ENCODE measurements at regions not wholly inside any gene's neighbourhood (a gene's known extent, or its start where the extent isn't known, plus 50 kb on each side); places are given as distances from the start of the nearest gene placed in this dataset.
"Not testable (repeated sequence)": the region's sequence is repeated elsewhere in the genome, so short reads cannot be mapped to it uniquely, and the experiment has no call there.

- intact Hi-C loops (cut with micrococcal nuclease) = no loop called here
- H3K27ac Mint-ChIP-seq = no peak overlapping the region
These were observed 701.9 kb downstream of the EDEM1 start for GRCh38 chr3:5889374-5889773.

DNA sequence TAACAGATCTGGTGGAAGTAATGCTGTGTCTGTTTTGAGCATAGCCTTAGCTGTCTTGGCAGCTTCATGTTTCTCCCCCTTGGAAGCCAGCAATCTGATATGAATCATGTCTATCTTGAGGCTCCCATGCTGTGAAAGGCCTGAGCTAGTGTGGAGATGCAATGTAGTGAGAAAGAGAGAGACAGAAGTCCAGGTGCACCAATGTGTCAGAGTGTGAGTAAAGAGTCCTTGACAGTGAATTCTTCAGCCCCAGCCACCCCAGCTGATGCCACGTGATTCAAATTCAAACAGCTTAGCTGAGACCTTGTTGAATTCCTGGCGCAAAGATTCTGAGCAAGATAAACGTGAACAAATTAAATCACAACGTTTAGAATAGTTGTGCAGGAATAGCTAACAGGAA, 704.2 kb downstream of the EDEM1 start:
- Mint-ChIP-seq H3K4me1 (ENCODE audit: low read depth) (no peaks in the 10 kb centered on the region), H3K4me3 (no peak overlapping the region), H3K27me3 (ENCODE audit: insufficient read depth) (no peaks in the 10 kb centered on the region), H3K27ac (no peak overlapping the region), H3K36me3 (ENCODE audit: low read depth) (no peaks in the 10 kb centered on the region), H3K9me3 (no peaks in the 10 kb centered on the region)
- intact Hi-C loops (cut with micrococcal nuclease) = no loop called here
- DNase-seq (ENCODE audit: low spot score) = no peak

More at GRCh38 chr3:5889374-5889773, 701.9 kb downstream of the EDEM1 start:
- no peaks in the 10 kb centered on the region for H3K9me3 Mint-ChIP-seq
- DNase-seq (ENCODE audit: low spot score) = no peak
- no peak overlapping the region for H3K4me3 Mint-ChIP-seq
- H3K27me3 Mint-ChIP-seq (ENCODE audit: insufficient read depth) = no peaks in the 10 kb centered on the region
- H3K4me1 Mint-ChIP-seq (ENCODE audit: low read depth) = no peaks in the 10 kb centered on the region
- H3K36me3 Mint-ChIP-seq (ENCODE audit: low read depth) = no peaks in the 10 kb centered on the region

DNA sequence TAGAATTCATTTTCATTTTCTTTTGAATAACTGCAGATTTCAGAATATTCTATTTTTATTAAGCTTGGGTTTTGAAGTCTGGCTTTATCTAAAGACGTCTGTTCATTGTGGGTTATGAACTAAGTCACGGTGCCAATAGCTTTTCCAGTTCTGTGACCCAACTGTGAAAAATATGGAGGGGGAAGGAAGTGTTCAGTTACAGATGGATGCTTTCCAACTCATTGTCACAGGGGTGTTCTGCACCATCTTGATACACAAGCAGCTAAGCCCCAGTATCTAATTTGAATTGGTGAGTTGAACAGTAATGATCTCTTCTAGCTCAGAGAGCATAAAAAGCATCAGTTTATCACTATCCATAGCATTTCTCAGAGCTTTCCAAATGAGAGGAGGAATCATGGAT, 710.6 kb downstream of the EDEM1 start:
- no peaks in the 10 kb centered on the region for H3K27me3 Mint-ChIP-seq (ENCODE audit: insufficient read depth)
- H3K4me3 Mint-ChIP-seq = no peak overlapping the region
- H3K4me1 Mint-ChIP-seq (ENCODE audit: low read depth) = no peaks in the 10 kb centered on the region
- H3K9me3 Mint-ChIP-seq = peaks cover 9% of the 10 kb centered on the region
- no peaks in the 10 kb centered on the region for H3K36me3 Mint-ChIP-seq (ENCODE audit: low read depth)
- no peak overlapping the region for H3K27ac Mint-ChIP-seq
- intact Hi-C loops (cut with micrococcal nuclease) = no loop called here
- no peak for DNase-seq (ENCODE audit: low spot score)

GRCh38 chr3:5899014-5899761, 711.7 kb downstream of the EDEM1 start:
- no peaks in the 10 kb centered on the region for H3K27me3 Mint-ChIP-seq (ENCODE audit: insufficient read depth)
- no peak for DNase-seq (ENCODE audit: low spot score)
- peaks cover 12% of the 10 kb centered on the region for H3K9me3 Mint-ChIP-seq
- no peaks in the 10 kb centered on the region for H3K36me3 Mint-ChIP-seq (ENCODE audit: low read depth)
- no peak overlapping the region for H3K27ac Mint-ChIP-seq
- intact Hi-C loops (cut with micrococcal nuclease) = no loop called here
- H3K4me3 Mint-ChIP-seq = no peak overlapping the region
- H3K4me1 Mint-ChIP-seq (ENCODE audit: low read depth) = no peaks in the 10 kb centered on the region

DNA sequence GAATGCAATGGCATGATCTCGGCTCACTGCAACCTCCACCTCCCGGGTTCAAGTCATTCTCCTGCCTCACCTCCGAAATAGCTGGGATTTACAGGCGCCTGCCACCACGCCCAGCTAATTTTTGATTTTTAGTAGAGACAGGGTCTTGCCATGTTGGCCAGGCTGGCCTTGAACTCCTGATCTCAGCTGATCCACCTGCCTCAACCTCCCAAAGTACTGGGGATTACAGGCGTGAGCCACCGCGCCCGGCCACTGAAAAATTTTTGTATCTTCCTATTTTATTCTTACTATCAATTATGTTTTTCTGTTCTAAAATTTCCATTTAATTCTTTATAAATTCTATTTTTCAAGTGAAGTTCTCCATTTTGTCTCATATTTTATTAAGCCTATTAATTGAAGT, 730.4 kb downstream of the EDEM1 start:
- no peaks in the 10 kb centered on the region for H3K36me3 Mint-ChIP-seq (ENCODE audit: low read depth)
- peaks cover 12% of the 10 kb centered on the region for H3K9me3 Mint-ChIP-seq
- H3K27ac Mint-ChIP-seq = no peak overlapping the region
- no peak overlapping the region for H3K4me3 Mint-ChIP-seq
- H3K4me1 Mint-ChIP-seq (ENCODE audit: low read depth) = no peaks in the 10 kb centered on the region
- no peak for DNase-seq (ENCODE audit: low spot score)
- no peaks in the 10 kb centered on the region for H3K27me3 Mint-ChIP-seq (ENCODE audit: insufficient read depth)
- intact Hi-C loops (cut with micrococcal nuclease) = no loop called here

- H3K9me3 Mint-ChIP-seq = peaks cover 12% of the 10 kb centered on the region
- H3K4me1 Mint-ChIP-seq (ENCODE audit: low read depth) = no peaks in the 10 kb centered on the region
- H3K4me3 Mint-ChIP-seq = no peak overlapping the region
- DNase-seq (ENCODE audit: low spot score) = no peak
- H3K36me3 Mint-ChIP-seq (ENCODE audit: low read depth) = no peaks in the 10 kb centered on the region
- no peaks in the 10 kb centered on the region for H3K27me3 Mint-ChIP-seq (ENCODE audit: insufficient read depth)
- no peak overlapping the region for H3K27ac Mint-ChIP-seq
- intact Hi-C loops (cut with micrococcal nuclease) = no loop called here
These were observed 731.1 kb downstream of the EDEM1 start for GRCh38 chr3:5918626-5919025.

GRCh38 chr3:5929027-5929426, 741.5 kb downstream of the EDEM1 start:
- H3K27ac Mint-ChIP-seq = no peak overlapping the region
- intact Hi-C loops (cut with micrococcal nuclease) = no loop called here
- no peaks in the 10 kb centered on the region for H3K4me1 Mint-ChIP-seq (ENCODE audit: low read depth)
- no peaks in the 10 kb centered on the region for H3K9me3 Mint-ChIP-seq
- DNase-seq (ENCODE audit: low spot score) = no peak
- H3K4me3 Mint-ChIP-seq = no peak overlapping the region
- H3K36me3 Mint-ChIP-seq (ENCODE audit: low read depth) = no peaks in the 10 kb centered on the region
- no peaks in the 10 kb centered on the region for H3K27me3 Mint-ChIP-seq (ENCODE audit: insufficient read depth)

DNA sequence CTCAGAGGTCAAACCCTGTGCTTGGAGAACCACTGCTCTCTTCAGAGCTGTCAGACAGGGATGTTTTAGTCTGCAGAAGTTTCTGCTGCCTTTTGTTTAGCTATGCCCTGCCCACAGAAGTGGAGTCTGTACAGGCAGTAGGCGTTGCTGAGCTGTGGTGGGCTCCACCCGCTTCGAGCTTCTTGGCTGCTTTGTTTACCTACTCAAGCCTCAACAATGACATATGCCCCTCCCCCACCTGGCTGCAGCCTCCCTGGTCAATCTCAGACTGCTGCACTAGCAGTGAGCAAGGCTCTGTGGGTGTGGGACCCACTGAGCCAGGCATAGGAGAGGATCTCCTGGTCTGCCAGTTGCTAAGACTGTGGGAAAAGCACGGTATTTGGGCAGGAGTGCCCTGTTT, 756.6 kb downstream of the EDEM1 start:
- intact Hi-C loops (cut with micrococcal nuclease); H3K36me3 Mint-ChIP-seq (ENCODE audit: low read depth); H3K27me3 Mint-ChIP-seq (ENCODE audit: insufficient read depth); H3K4me1 Mint-ChIP-seq (ENCODE audit: low read depth); H3K4me3 Mint-ChIP-seq; DNase-seq (ENCODE audit: low spot score); H3K9me3 Mint-ChIP-seq; H3K27ac Mint-ChIP-seq: not testable (repeated sequence)

GRCh38 chr3:5948084-5948483, 760.6 kb downstream of the EDEM1 start:
- no peaks in the 10 kb centered on the region for H3K9me3 Mint-ChIP-seq

DNA sequence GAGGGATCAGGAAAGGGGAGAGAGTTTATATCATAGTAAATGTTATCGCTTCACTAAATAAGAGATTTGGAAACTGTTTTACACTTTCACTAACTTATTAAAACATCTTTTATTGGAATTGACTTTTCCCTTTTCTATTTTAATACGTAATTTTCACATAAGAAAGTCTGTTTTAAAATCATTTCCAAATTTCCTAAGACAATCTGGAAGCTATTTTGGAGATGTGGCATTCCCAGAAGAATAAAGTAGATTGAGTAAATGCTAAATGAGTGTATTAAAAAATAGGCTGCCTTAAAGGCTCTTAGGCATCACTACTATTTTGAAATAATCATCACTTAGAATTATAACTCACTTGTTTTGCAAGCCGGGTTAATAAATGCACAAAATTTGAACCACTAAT, 763.5 kb downstream of the EDEM1 start:
- Mint-ChIP-seq H3K36me3 (ENCODE audit: low read depth) (no peaks in the 10 kb centered on the region), H3K27me3 (ENCODE audit: insufficient read depth) (no peaks in the 10 kb centered on the region), H3K4me3 (no peak overlapping the region), H3K27ac (no peak overlapping the region), H3K9me3 (no peaks in the 10 kb centered on the region), H3K4me1 (ENCODE audit: low read depth) (no peaks in the 10 kb centered on the region)
- intact Hi-C loops (cut with micrococcal nuclease) = no loop called here
- no peak for DNase-seq (ENCODE audit: low spot score)

More at GRCh38 chr3:5948084-5948483, 760.6 kb downstream of the EDEM1 start:
- Mint-ChIP-seq H3K27me3 (ENCODE audit: insufficient read depth) (no peaks in the 10 kb centered on the region), H3K36me3 (ENCODE audit: low read depth) (no peaks in the 10 kb centered on the region), H3K4me1 (ENCODE audit: low read depth) (no peaks in the 10 kb centered on the region), H3K27ac (no peak overlapping the region), H3K4me3 (no peak overlapping the region)
- DNase-seq (ENCODE audit: low spot score) = no peak
- intact Hi-C loops (cut with micrococcal nuclease) = no loop called here

GRCh38 chr3:5972586-5972985, 785.1 kb downstream of the EDEM1 start:
- no peaks in the 10 kb centered on the region for H3K4me1 Mint-ChIP-seq (ENCODE audit: low read depth)
- no peaks in the 10 kb centered on the region for H3K36me3 Mint-ChIP-seq (ENCODE audit: low read depth)
- no peak overlapping the region for H3K27ac Mint-ChIP-seq
- no peaks in the 10 kb centered on the region for H3K27me3 Mint-ChIP-seq (ENCODE audit: insufficient read depth)
- no peaks in the 10 kb centered on the region for H3K9me3 Mint-ChIP-seq
- DNase-seq (ENCODE audit: low spot score) = no peak
- no peak overlapping the region for H3K4me3 Mint-ChIP-seq
- intact Hi-C loops (cut with micrococcal nuclease) = no loop called here

- intact Hi-C loops (cut with micrococcal nuclease) = no loop called here
- no peak for DNase-seq (ENCODE audit: low spot score)
- peaks cover 4% of the 10 kb centered on the region for H3K9me3 Mint-ChIP-seq
- H3K27ac Mint-ChIP-seq = no peak overlapping the region
- no peaks in the 10 kb centered on the region for H3K27me3 Mint-ChIP-seq (ENCODE audit: insufficient read depth)
- H3K4me1 Mint-ChIP-seq (ENCODE audit: low read depth) = no peaks in the 10 kb centered on the region
- H3K36me3 Mint-ChIP-seq (ENCODE audit: low read depth) = no peaks in the 10 kb centered on the region
- no peak overlapping the region for H3K4me3 Mint-ChIP-seq
These were observed 787.3 kb downstream of the EDEM1 start for GRCh38 chr3:5974630-5975322.

- H3K9me3 Mint-ChIP-seq = peaks cover 9% of the 10 kb centered on the region
- intact Hi-C loops (cut with micrococcal nuclease) = no loop called here
- H3K27me3 Mint-ChIP-seq (ENCODE audit: insufficient read depth) = no peaks in the 10 kb centered on the region
- no peak for DNase-seq (ENCODE audit: low spot score)
- H3K4me1 Mint-ChIP-seq (ENCODE audit: low read depth) = no peaks in the 10 kb centered on the region
- H3K36me3 Mint-ChIP-seq (ENCODE audit: low read depth) = no peaks in the 10 kb centered on the region
- no peak overlapping the region for H3K27ac Mint-ChIP-seq
- no peak overlapping the region for H3K4me3 Mint-ChIP-seq
These were observed 789.8 kb downstream of the EDEM1 start for GRCh38 chr3:5977331-5977730.

All from activated T-helper 1 cell treated with anti-CD3 and anti-CD28 coated beads, Interleukin-12 subunit alpha, Interleukin-12 subunit beta, Interleukin-2, Interleukin-4 antibody, amounts not matched to agents 30 ng/mL and 10 ng/mL and 1 ng/mL, durations not matched to agents 14 hours and 24 hours and 36 hours (primary cell).